Mesothelial cell of epicardium (in vitro differentiated cells): ENCODE measurements at regions not wholly inside any gene's neighbourhood (a gene's known extent, or its start where the extent isn't known, plus 50 kb on each side); places are given as distances from the start of the nearest gene placed in this dataset.

Experiments used
- DNase-seq, 2 experiments: peaks; one replicate each; pipeline ENCODE4 v3.0.0; 2021; ENCODE audit warnings: low spot score in 2 of 2; ENCODE audit not compliant: unreplicated experiment in 2 of 2
- H3K27ac Mint-ChIP-seq: 2 replicates; pipeline ENCODE4 v1.8.0; 2021; ENCODE audit warnings: mixed read lengths
- H3K27me3 Mint-ChIP-seq: 2 replicates; pipeline ENCODE4 v1.8.0; 2021; ENCODE audit warnings: low read depth, mixed read lengths
- H3K36me3 Mint-ChIP-seq: 2 replicates; pipeline ENCODE4 v1.8.0; 2021; ENCODE audit warnings: mixed read lengths
- H3K4me1 Mint-ChIP-seq: 2 replicates; pipeline ENCODE4 v1.8.0; 2021; ENCODE audit warnings: mixed read lengths
- H3K4me3 Mint-ChIP-seq: 2 replicates; pipeline ENCODE4 v1.8.0; 2021; ENCODE audit warnings: mild to moderate bottlenecking, moderate library complexity, mixed read lengths
- H3K9me3 Mint-ChIP-seq: 2 replicates; pipeline ENCODE4 v1.8.0; 2021; ENCODE audit warnings: mixed read lengths
- TF ChIP-seq, protein P1 (sequence below): fragments of 200-600 bp; sonication (generic); IDR thresholded peaks from one replicate; pipeline ENCODE4 v1.5.0; 2021; ENCODE audit warnings: antibody characterized with exemption; ENCODE audit not compliant: unreplicated experiment

DNA sequence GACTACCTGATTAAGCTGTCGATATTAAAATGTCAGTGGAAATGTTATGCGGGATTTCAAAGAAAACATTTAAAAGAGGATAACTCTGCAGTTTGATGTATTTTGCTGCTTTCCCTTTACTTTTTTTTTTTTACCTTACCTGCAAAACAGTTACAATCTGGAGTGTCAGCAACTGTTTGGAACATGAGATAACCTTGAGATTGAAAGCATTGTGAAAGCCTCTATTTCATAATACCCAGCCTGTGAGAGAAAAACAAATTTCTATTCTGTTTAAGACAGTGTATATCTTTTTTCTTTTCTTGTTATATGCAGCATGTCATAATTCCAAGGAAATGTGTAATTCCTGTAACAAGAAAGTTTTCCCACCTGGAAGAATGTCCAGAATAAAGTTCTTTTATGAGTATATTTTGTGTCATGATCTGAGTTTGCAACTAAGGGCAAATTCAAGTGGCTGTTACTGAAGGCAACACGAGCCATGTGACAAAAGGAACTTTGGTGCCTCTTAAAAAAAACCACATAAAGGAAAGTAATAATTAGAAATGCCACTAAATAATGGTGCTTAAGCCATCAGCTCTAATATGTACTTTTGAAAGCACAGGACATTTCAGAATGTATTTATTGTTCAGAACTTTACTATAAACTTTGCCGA, 297.0 kb upstream of the DSEL start:
- no peak overlapping the region for H3K4me3 Mint-ChIP-seq

DNA sequence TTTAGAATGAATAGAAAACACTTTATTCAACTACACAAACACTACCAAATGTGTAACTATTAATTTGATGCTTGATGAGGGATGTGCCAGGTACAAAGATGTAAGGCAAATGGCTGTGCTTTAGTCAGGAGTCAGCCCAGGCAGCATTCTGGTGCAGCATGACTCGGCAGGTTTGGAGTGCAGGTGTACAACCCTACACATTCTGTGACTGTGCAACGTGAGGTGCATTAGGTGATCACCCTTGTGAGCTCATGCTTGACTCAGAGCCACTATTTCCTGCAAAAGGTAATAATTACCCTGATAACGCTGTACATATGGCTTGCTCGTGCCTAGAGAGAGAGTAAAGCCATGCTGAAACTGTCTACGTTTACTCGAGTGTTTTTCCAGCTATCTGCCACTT, 288.7 kb upstream of the DSEL start:
- Mint-ChIP-seq H3K4me3 (no peak overlapping the region), H3K27me3 (no peaks in the 10 kb centered on the region), H3K36me3 (no peaks in the 10 kb centered on the region), H3K27ac (no peak overlapping the region), H3K4me1 (no peaks in the 10 kb centered on the region), H3K9me3 (peaks cover 22% of the 10 kb centered on the region)
- TF ChIP-seq, protein P1, sequence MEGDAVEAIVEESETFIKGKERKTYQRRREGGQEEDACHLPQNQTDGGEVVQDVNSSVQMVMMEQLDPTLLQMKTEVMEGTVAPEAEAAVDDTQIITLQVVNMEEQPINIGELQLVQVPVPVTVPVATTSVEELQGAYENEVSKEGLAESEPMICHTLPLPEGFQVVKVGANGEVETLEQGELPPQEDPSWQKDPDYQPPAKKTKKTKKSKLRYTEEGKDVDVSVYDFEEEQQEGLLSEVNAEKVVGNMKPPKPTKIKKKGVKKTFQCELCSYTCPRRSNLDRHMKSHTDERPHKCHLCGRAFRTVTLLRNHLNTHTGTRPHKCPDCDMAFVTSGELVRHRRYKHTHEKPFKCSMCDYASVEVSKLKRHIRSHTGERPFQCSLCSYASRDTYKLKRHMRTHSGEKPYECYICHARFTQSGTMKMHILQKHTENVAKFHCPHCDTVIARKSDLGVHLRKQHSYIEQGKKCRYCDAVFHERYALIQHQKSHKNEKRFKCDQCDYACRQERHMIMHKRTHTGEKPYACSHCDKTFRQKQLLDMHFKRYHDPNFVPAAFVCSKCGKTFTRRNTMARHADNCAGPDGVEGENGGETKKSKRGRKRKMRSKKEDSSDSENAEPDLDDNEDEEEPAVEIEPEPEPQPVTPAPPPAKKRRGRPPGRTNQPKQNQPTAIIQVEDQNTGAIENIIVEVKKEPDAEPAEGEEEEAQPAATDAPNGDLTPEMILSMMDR = no peak
- no peak for DNase-seq

More for the DNA sequence above, 297.0 kb upstream of the DSEL start:
- Mint-ChIP-seq H3K27ac (no peak overlapping the region), H3K9me3 (no peaks in the 10 kb centered on the region), H3K36me3 (no peaks in the 10 kb centered on the region), H3K27me3 (no peaks in the 10 kb centered on the region), H3K4me1 (no peaks in the 10 kb centered on the region)
- no peak for DNase-seq
- TF ChIP-seq, protein P1 = no peak

GRCh38 chr18:67794521-67794920, 278.0 kb upstream of the DSEL start:
- H3K27me3 Mint-ChIP-seq = peaks cover under 1% of the 10 kb centered on the region
- no peaks in the 10 kb centered on the region for H3K9me3 Mint-ChIP-seq
- H3K27ac Mint-ChIP-seq = no peak overlapping the region
- H3K4me3 Mint-ChIP-seq = no peak overlapping the region
- DNase-seq = no peak
- no peaks in the 10 kb centered on the region for H3K4me1 Mint-ChIP-seq
- H3K36me3 Mint-ChIP-seq = no peaks in the 10 kb centered on the region
- TF ChIP-seq, protein P1 = no peak

- Mint-ChIP-seq H3K27me3 (peaks cover 3% of the 10 kb centered on the region), H3K4me1 (no peaks in the 10 kb centered on the region), H3K4me3 (no peak overlapping the region), H3K9me3 (no peaks in the 10 kb centered on the region), H3K36me3 (no peaks in the 10 kb centered on the region), H3K27ac (no peak overlapping the region)
- DNase-seq = no peak
- TF ChIP-seq, protein P1 = no peak
Measured at GRCh38 chr18:67790527-67790926, 274.0 kb upstream of the DSEL start.

DNA sequence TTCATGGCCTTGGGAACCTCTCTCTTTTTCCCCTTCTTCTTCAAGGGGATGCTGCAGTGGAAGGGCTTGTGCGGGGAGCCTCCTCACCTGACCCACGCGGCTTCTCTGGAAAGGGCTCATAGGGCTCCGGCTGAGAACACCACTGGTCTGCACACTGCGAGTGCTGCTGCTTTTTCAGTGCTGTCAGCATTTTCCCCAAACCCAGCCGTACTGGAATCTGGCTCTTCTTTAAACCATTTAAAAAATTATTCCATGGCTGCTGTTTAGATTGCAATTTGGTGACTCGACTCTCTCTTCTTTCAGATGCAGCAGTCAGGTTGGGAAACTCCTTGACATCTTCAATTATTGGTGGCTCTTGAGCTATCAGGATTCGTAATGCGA, 272.6 kb upstream of the DSEL start:
- H3K27ac Mint-ChIP-seq = no peak overlapping the region

More for the DNA sequence above, 272.6 kb upstream of the DSEL start:
- Mint-ChIP-seq H3K9me3 (no peaks in the 10 kb centered on the region), H3K4me1 (no peaks in the 10 kb centered on the region), H3K27me3 (peaks cover 3% of the 10 kb centered on the region), H3K36me3 (no peaks in the 10 kb centered on the region), H3K4me3 (no peak overlapping the region)
- DNase-seq = no peak
- TF ChIP-seq, protein P1 = no peak
